ENCODE measurements at regions not wholly inside any gene's neighbourhood (a gene's known extent, or its start where the extent isn't known, plus 50 kb on each side); places are given as distances from the start of the nearest gene placed in this dataset.

GRCh38 chr3:84141571-84141970, 817.2 kb upstream of the CADM2 start:
- no peak for DNase-seq (ENCODE audit: low read depth, low spot score)
- no peaks in the 10 kb centered on the region for H3K9me3 ChIP-seq (replicated peaks; ENCODE audit: control insufficient read depth, insufficient read depth, low read length)
- 0% methylated on average over 1 of the region's 2 CpGs for WGBS (ENCODE audit: insufficient coverage, insufficient replicate concordance, low lambda C conversion rate, missing lambda C conversion rate)
- no peak overlapping the region for H2AFZ ChIP-seq (ENCODE audit: control insufficient read depth, low read depth, low read length)
- ChIA-PET SMC1A (ENCODE audit: uncharacterized antibody, unreplicated experiment) (no interaction called here), CTCF (no interaction called here), POLR2A (no interaction called here), RAD21 (ENCODE audit: unreplicated experiment) (no interaction called here)
- H3K4me1 ChIP-seq (ENCODE audit: control insufficient read depth, insufficient read depth, low read length) = no peaks in the 10 kb centered on the region
- H3K9ac ChIP-seq (ENCODE audit: control insufficient read depth, insufficient read depth, low read length) = no peak overlapping the region
- no peak overlapping the region for H3K4me2 ChIP-seq (ENCODE audit: control insufficient read depth, insufficient read depth)
- H3K36me3 ChIP-seq (ENCODE audit: control insufficient read depth in 2 of 2, insufficient read depth in 2 of 2, low read length in 1 of 2) = no peaks in the 10 kb centered on the region
- FAIRE-seq = no peak
- intact Hi-C loops (cut with micrococcal nuclease; ENCODE audit: unreplicated experiment) = no loop called here
- no peak for ATAC-seq
- BruUV-seq (replicated peaks) = no TSS peak
- in situ Hi-C loops (cut with MboI) = no loop called here
- no peak overlapping the region for H3K27ac ChIP-seq (ENCODE audit: control insufficient read depth, insufficient read depth)
- no peaks in the 10 kb centered on the region for H3K27me3 ChIP-seq (replicated peaks in 1 of 2; ENCODE audit: control insufficient read depth in 2 of 2, insufficient read depth in 2 of 2, low read length in 1 of 2)
- no peak overlapping the region for H3K4me3 ChIP-seq
- no peaks in the 10 kb centered on the region for H4K20me1 ChIP-seq (ENCODE audit: control insufficient read depth, insufficient read depth)
- TF ChIP-seq PML (IDR thresholded peaks at IDR 0.05; ENCODE audit: low read length) = no peak
- H3K79me2 ChIP-seq (ENCODE audit: control insufficient read depth, insufficient read depth, low read length) = no peaks in the 10 kb centered on the region

GRCh38 chr3:84165328-84165727, 793.5 kb upstream of the CADM2 start:
- Histone ChIP-seq H2AFZ (ENCODE audit: control insufficient read depth, low read depth, low read length) (no peak overlapping the region), H3K36me3 (ENCODE audit: control insufficient read depth in 2 of 2, insufficient read depth in 2 of 2, low read length in 1 of 2) (no peaks in the 10 kb centered on the region), H3K27ac (ENCODE audit: control insufficient read depth, insufficient read depth) (no peak overlapping the region), H3K27me3 (replicated peaks in 1 of 2; ENCODE audit: control insufficient read depth in 2 of 2, insufficient read depth in 2 of 2, low read length in 1 of 2) (no peaks in the 10 kb centered on the region), H3K4me1 (ENCODE audit: control insufficient read depth, insufficient read depth, low read length) (no peaks in the 10 kb centered on the region), H4K20me1 (ENCODE audit: control insufficient read depth, insufficient read depth) (no peaks in the 10 kb centered on the region), H3K79me2 (ENCODE audit: control insufficient read depth, insufficient read depth, low read length) (no peaks in the 10 kb centered on the region), H3K9ac (ENCODE audit: control insufficient read depth, insufficient read depth, low read length) (no peak overlapping the region), H3K9me3 (replicated peaks; ENCODE audit: control insufficient read depth, insufficient read depth, low read length) (no peaks in the 10 kb centered on the region), H3K4me3 (no peak overlapping the region), H3K4me2 (ENCODE audit: control insufficient read depth, insufficient read depth) (no peak overlapping the region)
- ChIA-PET SMC1A (ENCODE audit: uncharacterized antibody, unreplicated experiment) (no interaction called here), POLR2A (no interaction called here), CTCF (no interaction called here), RAD21 (ENCODE audit: unreplicated experiment) (no interaction called here)
- intact Hi-C loops (cut with micrococcal nuclease; ENCODE audit: unreplicated experiment) = no loop called here
- no peak for TF ChIP-seq SREBF2 (IDR thresholded peaks at IDR 0.05; ENCODE audit: low read length)
- FAIRE-seq (no peak), ATAC-seq (no peak), DNase-seq (ENCODE audit: low read depth, low spot score) (no peak)
- in situ Hi-C loops (cut with MboI) = no loop called here
- no TSS peak for BruUV-seq (replicated peaks)

GRCh38 chr3:84175449-84175848, 783.3 kb upstream of the CADM2 start:
- Histone ChIP-seq H3K36me3 (ENCODE audit: control insufficient read depth in 2 of 2, insufficient read depth in 2 of 2, low read length in 1 of 2) (no peaks in the 10 kb centered on the region), H3K9me3 (replicated peaks; ENCODE audit: control insufficient read depth, insufficient read depth, low read length) (no peaks in the 10 kb centered on the region), H3K4me3 (no peak overlapping the region), H3K27me3 (replicated peaks in 1 of 2; ENCODE audit: control insufficient read depth in 2 of 2, insufficient read depth in 2 of 2, low read length in 1 of 2) (no peaks in the 10 kb centered on the region), H3K9ac (ENCODE audit: control insufficient read depth, insufficient read depth, low read length) (no peak overlapping the region), H2AFZ (ENCODE audit: control insufficient read depth, low read depth, low read length) (no peak overlapping the region), H3K27ac (ENCODE audit: control insufficient read depth, insufficient read depth) (no peak overlapping the region), H3K4me1 (ENCODE audit: control insufficient read depth, insufficient read depth, low read length) (no peaks in the 10 kb centered on the region), H3K4me2 (ENCODE audit: control insufficient read depth, insufficient read depth) (no peak overlapping the region), H3K79me2 (ENCODE audit: control insufficient read depth, insufficient read depth, low read length) (no peaks in the 10 kb centered on the region), H4K20me1 (ENCODE audit: control insufficient read depth, insufficient read depth) (no peaks in the 10 kb centered on the region)
- WGBS (ENCODE audit: insufficient coverage, insufficient replicate concordance, low lambda C conversion rate, missing lambda C conversion rate) = 51% methylated on average over 5 of the region's 5 CpGs
- SMC1A ChIA-PET (ENCODE audit: uncharacterized antibody, unreplicated experiment) = no interaction called here
- POLR2A ChIA-PET = no interaction called here
- no TSS peak for BruUV-seq (replicated peaks)
- no peak for FAIRE-seq
- no peak for DNase-seq (ENCODE audit: low read depth, low spot score)
- intact Hi-C loops (cut with micrococcal nuclease; ENCODE audit: unreplicated experiment) = no loop called here
- ATAC-seq = no peak
- CTCF ChIA-PET = no interaction called here
- RAD21 ChIA-PET (ENCODE audit: unreplicated experiment) = no interaction called here
- in situ Hi-C loops (cut with MboI) = no loop called here
- TF ChIP-seq PAX5 (IDR thresholded peaks at IDR 0.05; ENCODE audit: borderline replicate concordance, low read depth, low read length) (no peak), CEBPB (IDR thresholded peaks at IDR 0.05; ENCODE audit: borderline replicate concordance in 1 of 2, low read depth in 2 of 2, low read length in 2 of 2) (no peak), NR2C2 (IDR thresholded peaks at IDR 0.05; ENCODE audit: borderline replicate concordance, control insufficient read depth, insufficient read length, low read depth) (no peak), CEBPZ (IDR thresholded peaks at IDR 0.05; ENCODE audit: low read depth, low read length) (no peak), ZNF217 (IDR thresholded peaks at IDR 0.05) (no peak)

Measured in GM12878 (cell line).